GM19372 (cell line): ENCODE measurements at regions not wholly inside any gene's neighbourhood (a gene's known extent, or its start where the extent isn't known, plus 50 kb on each side); places are given as distances from the start of the nearest gene placed in this dataset.

Source experiments
- ATAC-seq: cut with Tn5 transposase; IDR thresholded peaks from one replicate; pipeline ENCODE4 v1.9.1; 2021; ENCODE audit warnings: mild to moderate bottlenecking, low read depth, moderate library complexity; ENCODE audit not compliant: unreplicated experiment

DNA sequence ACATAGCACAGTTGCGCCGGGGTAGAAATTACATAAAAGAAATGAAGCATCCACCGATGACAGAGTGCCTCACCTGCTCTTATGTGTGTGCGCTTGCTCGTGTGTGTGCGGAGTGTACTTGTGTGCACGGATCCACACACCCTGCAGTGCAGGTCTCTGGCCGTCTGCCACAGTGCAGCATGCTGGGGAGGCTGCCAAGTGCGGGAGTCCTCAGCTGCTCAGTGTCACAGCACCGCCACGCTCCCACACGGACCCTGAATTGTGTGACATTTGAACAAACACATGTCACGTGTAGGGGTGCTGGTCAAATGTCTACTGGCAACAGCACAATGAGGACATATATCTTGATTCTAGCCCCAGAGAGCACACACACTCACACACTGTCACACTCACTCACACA is 243.0 kb upstream of the MYOCD start:
- ATAC-seq: no peak

- ATAC-seq: no peak
Measured at GRCh38 chr17:12423337-12423736, 242.4 kb upstream of the MYOCD start.

DNA sequence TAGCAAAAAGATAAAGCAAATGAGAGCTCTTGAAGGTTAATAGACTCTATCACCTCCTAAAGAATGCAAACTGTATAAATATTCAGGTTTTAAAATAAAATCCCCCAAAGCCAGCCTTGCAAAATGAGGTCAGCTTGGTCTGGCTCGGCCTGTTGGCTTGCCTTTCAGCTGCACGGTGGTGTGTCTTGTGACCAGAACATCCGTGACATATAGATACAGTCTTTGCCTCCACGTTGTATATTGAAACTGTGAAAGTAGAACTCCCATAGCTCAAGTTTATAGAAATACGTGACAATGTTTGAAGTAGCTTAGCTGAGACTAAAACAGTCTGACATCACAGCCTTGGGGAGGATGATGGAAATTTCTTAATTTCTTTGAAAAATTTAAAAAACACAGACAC is 236.6 kb upstream of the MYOCD start:
- ATAC-seq: peak; percentile 39

DNA sequence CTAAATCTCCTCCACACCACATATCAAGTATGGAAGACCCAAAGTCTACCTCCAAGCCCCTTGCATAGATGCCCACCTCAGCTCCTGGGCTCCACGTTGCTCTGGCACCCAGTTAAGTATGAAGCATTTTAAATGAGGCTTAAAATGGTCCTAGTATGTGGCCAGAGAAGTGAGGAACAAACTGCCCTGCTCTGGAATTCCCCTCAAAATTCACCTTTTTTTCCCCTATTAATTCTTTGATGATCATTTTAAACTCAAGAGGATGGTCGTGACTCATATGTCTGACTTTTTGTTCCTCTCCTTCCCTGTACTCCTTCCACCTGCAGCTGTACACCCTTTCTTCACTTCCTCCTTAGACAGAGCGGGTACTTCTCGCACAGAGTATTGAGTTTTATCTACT is 234.5 kb upstream of the MYOCD start:
- ATAC-seq: peak; percentile 73

DNA sequence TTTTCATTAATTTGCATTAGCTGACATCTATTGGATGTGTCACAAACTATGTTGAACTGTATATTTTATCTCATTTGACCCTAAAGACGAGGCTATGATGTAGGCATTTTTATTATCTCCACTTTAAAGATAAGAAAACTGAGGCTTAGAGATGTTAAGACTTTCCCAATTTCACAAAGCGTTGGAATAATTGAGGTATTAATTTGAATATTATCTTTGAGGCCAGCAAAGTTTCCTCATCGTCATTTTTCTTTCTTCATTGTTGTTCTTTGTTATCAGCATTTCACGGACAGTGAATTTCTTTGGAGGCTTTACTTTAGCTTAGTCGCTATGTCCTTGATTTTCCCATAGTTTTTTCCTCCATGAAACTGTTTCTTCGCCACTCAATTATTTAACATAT is 227.5 kb upstream of the MYOCD start:
- ATAC-seq: no peak

DNA sequence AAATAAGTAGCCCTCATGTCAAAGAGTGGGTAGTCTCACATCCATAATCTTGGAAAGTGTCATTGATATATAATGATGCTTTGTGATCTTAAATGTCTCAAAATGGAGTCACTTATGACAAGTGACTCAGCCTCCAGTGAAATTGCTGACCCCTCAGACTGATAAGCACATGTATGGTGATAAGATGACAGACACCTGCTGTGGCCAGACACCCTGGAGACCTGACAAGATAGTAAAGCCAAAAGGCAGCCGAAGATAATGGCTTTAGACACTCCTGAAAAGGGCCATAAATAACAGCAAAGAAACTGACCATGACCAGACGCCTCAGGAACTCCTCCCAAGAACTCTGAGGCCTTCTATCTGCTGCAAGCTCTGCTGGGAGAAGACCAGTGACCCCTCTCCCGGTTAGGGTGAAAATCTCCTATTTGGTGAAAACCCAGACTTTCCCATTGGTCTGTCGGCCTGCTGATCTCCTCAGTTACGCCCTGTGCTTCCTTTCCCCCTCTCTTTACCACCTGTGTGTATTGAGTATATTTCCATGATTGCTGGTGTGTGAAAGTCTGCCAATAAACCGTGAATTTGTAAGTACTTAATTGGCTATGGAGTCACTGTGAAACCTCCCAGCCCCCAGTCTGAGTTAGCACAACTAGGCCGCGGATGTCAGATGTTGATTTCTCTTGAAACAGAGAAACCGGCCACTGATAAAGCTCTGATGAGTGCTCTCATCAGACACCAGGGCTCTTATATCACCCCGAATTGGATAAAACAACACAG is 226.7 kb upstream of the MYOCD start:
- no peak for ATAC-seq

GRCh38 chr17:12445331-12445730 is 220.4 kb upstream of the MYOCD start:
- ATAC-seq: no peak

GRCh38 chr17:12457493-12457892 is 208.2 kb upstream of the MYOCD start:
- ATAC-seq: no peak

GRCh38 chr17:12459736-12460135 is 206.0 kb upstream of the MYOCD start:
- ATAC-seq: no peak

DNA sequence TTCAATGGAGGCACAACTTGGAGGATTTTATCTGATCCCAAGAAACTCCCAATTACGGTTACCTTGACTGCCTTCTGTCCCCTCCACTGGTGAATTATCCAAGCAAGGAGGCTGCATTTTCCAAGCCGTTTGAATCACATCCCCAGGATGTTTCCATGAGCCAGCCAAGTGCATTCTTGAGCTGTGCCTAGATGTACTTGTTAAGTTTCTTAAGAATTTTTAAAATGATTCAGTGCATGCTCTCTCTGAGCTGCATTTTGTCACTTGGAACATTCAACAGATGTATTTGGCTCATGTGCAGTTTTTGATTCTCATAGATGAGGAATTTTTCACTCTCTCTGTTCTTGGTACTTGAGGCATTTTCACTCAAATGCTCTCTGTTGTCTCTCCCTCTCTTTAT is 202.6 kb upstream of the MYOCD start:
- no peak for ATAC-seq

DNA sequence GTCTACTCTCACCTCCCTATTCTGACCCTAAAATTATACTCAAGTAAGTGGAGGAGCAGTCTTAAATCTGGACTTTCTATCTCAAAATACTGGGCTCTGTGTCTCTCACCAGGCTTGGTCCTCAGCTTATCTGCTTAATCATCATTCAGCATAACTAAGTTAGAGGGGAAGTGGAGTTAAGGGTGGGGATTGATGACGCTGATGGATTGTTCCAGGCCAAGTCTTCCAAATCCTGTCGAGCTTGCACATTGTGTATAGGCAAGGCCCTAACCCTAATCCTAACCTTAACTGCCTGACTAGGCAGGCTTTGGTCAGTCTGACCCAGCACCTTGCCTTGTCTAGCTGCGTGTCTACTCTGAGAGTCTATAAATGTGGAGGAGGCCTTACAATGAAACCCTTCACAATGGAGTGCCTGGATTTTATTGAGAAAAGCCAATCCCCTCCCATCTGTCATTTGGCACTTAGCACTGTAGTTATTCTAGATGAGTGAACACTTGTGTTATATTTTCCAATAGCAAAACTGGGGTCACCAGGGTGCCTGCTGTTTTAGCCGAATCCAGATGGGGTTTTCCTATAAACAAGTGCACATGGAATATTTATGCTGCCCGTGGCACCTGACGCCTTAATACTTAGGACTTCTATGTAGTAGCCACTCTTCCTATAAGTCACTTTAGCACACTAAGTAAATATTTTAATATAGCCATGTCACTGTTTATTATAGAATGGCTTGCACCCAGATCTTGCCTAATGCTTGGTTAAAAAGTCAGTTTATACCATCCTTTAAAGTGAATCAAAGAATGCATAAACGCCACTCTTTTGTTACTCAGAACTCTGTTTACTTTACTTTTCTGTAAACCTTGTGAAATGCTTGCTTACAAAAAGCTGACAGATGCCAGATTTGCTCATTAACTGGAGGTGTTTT is 193.2 kb upstream of the MYOCD start:
- ATAC-seq: no peak

DNA sequence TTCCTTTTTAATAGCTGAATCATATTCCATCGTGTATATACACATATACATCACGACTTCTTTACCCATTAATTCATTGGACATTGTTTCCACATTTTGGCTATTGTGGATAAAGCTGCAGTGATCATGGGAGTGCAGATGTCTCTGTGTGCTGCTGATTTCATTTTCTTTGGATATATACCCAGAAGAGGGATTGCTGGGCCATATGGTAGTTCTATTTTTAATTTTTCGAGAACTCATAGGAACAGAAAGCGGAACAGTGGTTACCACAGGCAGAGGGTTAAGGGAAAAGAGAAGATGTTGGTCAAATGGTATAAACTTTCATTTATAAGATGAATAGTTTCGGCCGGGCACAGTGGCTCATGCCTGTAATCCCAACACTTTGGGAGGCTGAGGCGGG is 187.4 kb upstream of the MYOCD start:
- no peak for ATAC-seq

- ATAC-seq: no peak
Measured at GRCh38 chr17:12485361-12485906, 180.3 kb upstream of the MYOCD start.

- no peak for ATAC-seq
Measured at GRCh38 chr17:12489325-12489724, 176.4 kb upstream of the MYOCD start.

- ATAC-seq: no peak
Measured at GRCh38 chr17:12492450-12492849, 173.2 kb upstream of the MYOCD start.

GRCh38 chr17:12505866-12506265 is 159.8 kb upstream of the MYOCD start:
- ATAC-seq: no peak

DNA sequence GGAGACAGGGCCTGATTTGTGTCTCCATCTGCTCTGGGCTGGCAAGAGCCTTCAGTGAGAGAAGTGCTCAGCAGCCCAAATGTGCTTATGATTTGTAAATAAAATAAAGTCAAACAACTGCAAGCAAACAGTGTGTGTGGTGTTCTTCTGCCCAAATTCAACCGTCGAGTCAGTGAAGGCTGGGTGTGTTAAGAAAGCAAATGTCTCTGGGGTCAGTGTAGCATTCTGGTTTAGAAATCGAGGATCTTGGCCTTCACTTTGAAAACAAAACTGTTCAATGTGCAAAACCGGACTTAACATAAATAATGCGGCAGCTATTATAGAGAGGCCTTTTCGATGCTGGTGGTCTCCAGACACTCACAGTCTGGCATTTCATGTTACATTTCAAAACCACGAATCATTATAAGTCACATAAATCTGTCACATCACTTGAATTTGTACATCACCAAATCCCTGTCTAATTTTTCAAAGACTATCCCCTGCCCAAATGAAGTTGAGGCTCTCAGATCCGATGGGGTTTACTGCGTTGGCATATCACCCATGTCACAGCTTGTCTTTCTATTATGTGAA is 158.6 kb upstream of the MYOCD start:
- no peak for ATAC-seq

GRCh38 chr17:12509801-12510200 is 155.9 kb upstream of the MYOCD start:
- no peak for ATAC-seq

GRCh38 chr17:12510535-12510934 is 155.2 kb upstream of the MYOCD start:
- ATAC-seq: no peak

DNA sequence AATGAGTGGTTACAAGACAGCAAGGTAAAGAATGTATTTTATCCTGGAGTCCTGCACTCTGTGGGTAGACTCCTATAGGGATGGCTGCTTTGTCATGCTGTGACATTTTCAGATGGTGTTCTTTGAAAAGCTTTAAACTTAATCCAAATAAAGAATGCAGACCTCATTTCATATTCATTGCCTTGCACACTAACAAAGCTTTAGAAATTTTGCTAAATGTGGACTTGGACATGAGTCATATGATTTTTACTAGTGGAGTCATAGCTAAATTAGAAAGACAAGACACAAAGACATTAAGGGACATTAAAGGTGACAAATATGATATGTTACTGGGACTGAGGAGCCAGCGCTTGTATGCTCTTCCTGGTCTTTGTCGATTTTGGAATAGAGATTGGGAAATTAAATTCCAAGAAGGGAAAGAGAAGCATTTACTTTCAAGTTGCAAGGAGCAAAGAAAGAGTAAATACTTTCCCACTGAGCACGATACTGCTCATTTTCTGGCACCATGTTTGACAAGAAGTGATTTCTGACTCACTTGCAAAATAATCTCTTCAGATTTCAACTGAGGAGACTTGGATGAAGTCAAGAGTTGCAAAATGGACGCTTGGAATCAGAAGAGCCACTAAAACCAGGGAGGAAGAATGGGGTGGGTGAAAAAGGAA is 152.9 kb upstream of the MYOCD start:
- no peak for ATAC-seq

GRCh38 chr17:12514596-12514995 is 151.1 kb upstream of the MYOCD start:
- ATAC-seq: no peak
